ENCODE measurements at regions not wholly inside any gene's neighbourhood (a gene's known extent, or its start where the extent isn't known, plus 50 kb on each side); places are given as distances from the start of the nearest gene placed in this dataset.

GRCh38 chr18:51545446-51545845 lies 348.0 kb upstream of the MEX3C start:
- in situ Hi-C loops (cut with MboI): no loop called here
- no peak for TF ChIP-seq MLLT1 (IDR thresholded peaks at IDR 0.05)
- TF ChIP-seq POLR2AphosphoS2 (IDR thresholded peaks at IDR 0.05; ENCODE audit: low read depth, low read length): no peak
- no peak for TF ChIP-seq SUPT20H (IDR thresholded peaks at IDR 0.05; ENCODE audit: borderline replicate concordance, control insufficient read depth, low read depth, low read length)
- no peak for TF ChIP-seq PBX3 (IDR thresholded peaks at IDR 0.05; ENCODE audit: insufficient replicate concordance, low read depth, low read length)
- no peak for TF ChIP-seq IKZF1 (conservative IDR thresholded peaks at IDR 0.05)
- TF ChIP-seq SMARCA5 (IDR thresholded peaks at IDR 0.05): no peak
- TF ChIP-seq ZNF217 (IDR thresholded peaks at IDR 0.05): no peak
- TF ChIP-seq ETV6 (conservative IDR thresholded peaks at IDR 0.05 in 1 of 2, IDR thresholded peaks at IDR 0.05 in 1 of 2; ENCODE audit: borderline replicate concordance in 1 of 2, low read depth in 1 of 2): no peak
- no peak for TF ChIP-seq NR2F1 (conservative IDR thresholded peaks at IDR 0.05)
- FAIRE-seq (no peak), DNase-seq (ENCODE audit: low read depth, low spot score) (no peak), ATAC-seq (no peak)
- H3K4me2 ChIP-seq (ENCODE audit: control insufficient read depth, insufficient read depth): no peak overlapping the region
- no peaks in the 10 kb centered on the region for H3K9me3 ChIP-seq (replicated peaks; ENCODE audit: control insufficient read depth, insufficient read depth, low read length)
- intact Hi-C loops (cut with micrococcal nuclease; ENCODE audit: unreplicated experiment): no loop called here
- H3K79me2 ChIP-seq (ENCODE audit: control insufficient read depth, insufficient read depth, low read length): no peaks in the 10 kb centered on the region
- no peaks in the 10 kb centered on the region for H3K36me3 ChIP-seq (ENCODE audit: control insufficient read depth in 2 of 2, insufficient read depth in 2 of 2, low read length in 1 of 2)
- H3K4me3 ChIP-seq: no peak overlapping the region
- POLR2A ChIA-PET: no interaction called here
- H3K27ac ChIP-seq (ENCODE audit: control insufficient read depth, insufficient read depth): no peak overlapping the region
- H3K9ac ChIP-seq (ENCODE audit: control insufficient read depth, insufficient read depth, low read length): no peak overlapping the region
- no peaks in the 10 kb centered on the region for H4K20me1 ChIP-seq (ENCODE audit: control insufficient read depth, insufficient read depth)
- H2AFZ ChIP-seq (ENCODE audit: control insufficient read depth, low read depth, low read length): no peak overlapping the region
- RAD21 ChIA-PET (ENCODE audit: unreplicated experiment): no interaction called here
- H3K4me1 ChIP-seq (ENCODE audit: control insufficient read depth, insufficient read depth, low read length): no peaks in the 10 kb centered on the region
- H3K27me3 ChIP-seq (replicated peaks in 1 of 2; ENCODE audit: control insufficient read depth in 2 of 2, insufficient read depth in 2 of 2, low read length in 1 of 2): no peaks in the 10 kb centered on the region
- SMC1A ChIA-PET (ENCODE audit: uncharacterized antibody, unreplicated experiment): interaction anchor here (0.6 kb wide), 1 partner anchor 844 kb away, joined by 3 read pairs; no protein-coding TSS in a partner anchor
- CTCF ChIA-PET: interaction anchor here (0.7 kb wide), 1 partner anchor 991 kb away, joined by 4 read pairs; no protein-coding TSS in a partner anchor
- WGBS (ENCODE audit: insufficient coverage, insufficient replicate concordance, low lambda C conversion rate, missing lambda C conversion rate): 74% methylated on average over 4 of the region's 4 CpGs
- BruUV-seq (replicated peaks): no TSS peak

Data from GM12878 (cell line).